Putamen (tissue), 1 donor: ENCODE measurements at regions not wholly inside any gene's neighbourhood (a gene's known extent, or its start where the extent isn't known, plus 50 kb on each side); places are given as distances from the start of the nearest gene placed in this dataset.

Source experiments
- DNase-seq: peaks from one replicate; pipeline ENCODE4 v3.0.0-alpha.2; 2016; ENCODE audit warnings: low spot score

DNA sequence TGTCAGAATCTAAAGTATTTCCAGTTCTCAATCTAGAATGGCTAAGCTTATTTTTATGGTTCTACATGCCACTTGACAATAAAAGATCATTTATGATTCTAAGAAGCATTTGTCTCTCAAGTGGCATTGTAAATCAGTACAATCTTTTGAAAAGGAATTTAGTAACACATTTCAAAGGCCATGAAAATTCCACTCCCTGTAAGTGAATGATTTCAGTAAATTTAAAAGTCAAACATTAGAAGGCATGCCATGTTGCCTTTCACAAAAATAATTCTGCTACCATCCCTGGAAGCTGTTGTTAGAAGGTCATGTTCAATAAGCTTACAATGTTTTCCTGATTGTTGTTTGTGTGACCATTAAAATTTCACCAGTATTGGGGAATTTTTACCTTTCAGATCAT is 142.9 kb downstream of the RPIA start:
- no peak for DNase-seq

DNA sequence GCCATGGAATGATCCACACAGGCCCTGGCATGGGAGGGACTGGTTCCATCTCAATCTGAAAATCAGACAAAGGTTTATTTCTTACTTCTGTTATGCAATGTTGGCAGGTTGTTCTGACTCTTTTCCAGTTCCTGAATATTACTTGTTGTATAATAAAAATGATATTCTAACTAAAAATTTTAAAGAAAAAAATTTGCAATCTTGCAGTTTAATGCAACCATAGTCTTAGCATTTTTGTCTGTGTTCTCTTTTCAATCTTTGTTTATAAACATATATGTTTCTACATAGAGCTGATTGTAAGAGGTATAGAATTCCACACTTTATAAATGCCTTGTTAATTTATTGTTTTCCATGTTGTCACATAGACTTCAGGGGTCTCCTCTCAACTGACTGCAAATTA is 143.4 kb downstream of the RPIA start:
- DNase-seq: no peak

DNA sequence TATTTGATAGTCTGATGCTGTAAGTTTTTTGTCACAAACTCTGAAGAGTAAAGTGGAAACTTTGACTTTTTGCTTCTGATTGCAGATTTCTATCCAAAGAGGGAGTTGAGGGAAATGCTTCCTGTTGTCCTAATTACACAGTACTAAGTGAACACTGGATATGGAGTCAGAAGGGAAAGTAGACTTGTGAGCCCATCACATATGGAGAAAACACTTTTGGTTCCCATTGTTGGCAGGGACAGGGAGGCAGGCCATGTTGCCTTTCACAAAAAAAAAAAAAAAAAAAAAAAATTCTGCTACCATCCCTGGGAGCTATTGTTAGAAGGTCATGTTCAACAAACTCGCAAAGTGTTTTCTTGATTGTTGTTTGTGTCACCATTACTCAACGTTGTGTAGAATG is 144.3 kb downstream of the RPIA start:
- DNase-seq: no peak

DNA sequence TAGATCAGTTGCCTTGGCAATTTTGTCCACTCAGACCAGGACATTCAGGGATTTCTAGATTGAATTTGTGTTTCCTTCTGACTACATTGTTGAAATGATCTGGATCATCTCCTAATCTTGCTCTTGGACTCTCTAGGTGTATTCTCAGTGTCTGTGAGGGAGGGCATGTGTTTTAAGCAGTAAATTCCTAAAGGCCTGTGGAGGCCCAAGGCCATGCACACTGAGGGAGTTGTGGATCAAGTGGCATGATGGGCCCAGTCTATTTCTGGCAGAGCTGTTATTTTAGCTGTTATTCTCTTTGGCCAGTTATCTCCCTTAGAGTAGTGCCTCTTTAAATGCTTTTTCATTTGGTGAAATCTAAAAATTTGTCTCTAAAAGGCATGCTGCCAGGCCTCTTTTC is 144.9 kb downstream of the RPIA start:
- DNase-seq: no peak

DNA sequence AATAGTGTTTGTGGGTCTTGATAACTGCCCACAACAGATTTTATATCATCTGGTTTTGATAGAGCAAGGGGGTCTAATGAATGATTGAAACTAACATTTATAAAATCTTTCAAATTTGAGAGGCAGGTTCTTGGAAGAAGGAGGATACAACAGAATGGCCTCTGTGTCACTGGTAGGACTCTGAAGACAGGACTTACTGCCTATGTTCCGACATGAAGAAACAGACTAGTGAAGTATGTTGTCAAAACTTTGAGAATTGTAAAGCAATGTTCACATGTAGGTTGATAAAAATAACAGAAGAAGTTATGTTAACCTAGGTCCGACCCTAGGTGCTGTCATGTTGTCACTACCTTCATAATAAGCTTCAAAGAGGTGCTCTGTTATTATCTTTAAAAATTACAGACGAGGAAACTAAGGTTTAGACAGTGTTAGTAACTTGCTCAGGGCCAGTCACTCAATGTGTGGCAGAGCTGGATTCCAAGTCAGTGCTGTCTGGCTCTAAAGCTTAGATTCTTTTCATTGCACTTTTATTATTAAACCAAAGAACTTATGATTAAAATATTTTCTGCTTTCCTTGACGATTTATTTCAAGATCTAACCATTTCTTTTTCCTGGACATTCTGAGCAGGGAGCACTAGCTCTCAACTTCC is 146.2 kb downstream of the RPIA start:
- no peak for DNase-seq

DNA sequence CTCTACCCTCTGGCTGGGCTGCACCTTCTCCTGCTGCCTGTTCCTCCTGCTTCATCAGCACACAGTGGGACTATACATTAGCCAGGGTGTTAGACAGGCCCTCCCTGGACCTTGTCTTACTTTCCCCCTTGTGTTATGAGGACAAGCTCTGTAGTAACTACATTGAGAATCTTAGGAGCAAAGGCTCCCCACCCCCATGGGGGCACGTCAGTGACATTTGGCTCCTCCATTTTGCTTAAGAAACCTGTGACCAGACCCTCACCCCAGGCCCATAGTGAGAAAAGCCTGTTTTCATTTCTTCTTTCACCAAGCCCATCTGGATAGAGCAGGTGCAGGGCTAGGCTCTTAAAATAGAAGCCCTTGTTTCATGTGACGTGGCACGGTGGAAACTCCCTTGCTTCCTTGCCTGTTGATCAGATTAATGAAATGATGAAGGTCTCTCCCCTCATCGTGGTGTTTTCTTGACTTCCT is 146.7 kb downstream of the RPIA start:
- no peak for DNase-seq

DNA sequence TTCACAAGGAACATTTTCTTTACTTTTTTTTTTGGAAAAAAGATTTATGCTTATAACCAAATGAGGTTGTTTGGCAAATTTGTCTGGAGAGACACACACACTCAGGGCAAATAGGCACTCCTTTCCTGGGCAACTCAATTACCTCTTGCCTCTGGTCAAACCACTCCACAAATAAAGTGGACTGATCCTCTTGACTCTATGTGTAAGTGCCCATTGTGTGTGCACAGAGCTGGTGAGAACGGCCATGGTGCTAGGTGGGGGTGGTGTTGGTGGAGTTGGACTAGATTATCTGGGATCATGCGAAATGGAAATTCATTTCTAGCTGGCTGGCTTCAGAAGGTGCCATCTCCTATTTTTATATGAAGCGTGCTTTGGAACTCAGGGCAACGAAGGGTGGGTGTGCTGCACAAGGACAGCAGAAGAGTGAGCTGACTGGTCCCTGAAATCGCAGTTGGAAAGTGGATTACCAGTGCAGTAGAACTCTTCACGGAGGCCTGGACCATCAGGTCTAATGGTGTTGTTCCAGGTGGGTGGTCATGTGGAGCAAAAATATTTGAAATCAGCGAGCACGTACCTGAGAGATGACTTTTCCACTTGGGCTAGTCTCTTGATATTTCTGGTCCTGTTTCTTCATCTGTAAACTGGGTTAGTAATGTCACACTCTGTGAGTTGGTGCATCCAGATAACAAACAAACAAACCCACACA is 149.9 kb downstream of the RPIA start:
- DNase-seq: no peak

DNA sequence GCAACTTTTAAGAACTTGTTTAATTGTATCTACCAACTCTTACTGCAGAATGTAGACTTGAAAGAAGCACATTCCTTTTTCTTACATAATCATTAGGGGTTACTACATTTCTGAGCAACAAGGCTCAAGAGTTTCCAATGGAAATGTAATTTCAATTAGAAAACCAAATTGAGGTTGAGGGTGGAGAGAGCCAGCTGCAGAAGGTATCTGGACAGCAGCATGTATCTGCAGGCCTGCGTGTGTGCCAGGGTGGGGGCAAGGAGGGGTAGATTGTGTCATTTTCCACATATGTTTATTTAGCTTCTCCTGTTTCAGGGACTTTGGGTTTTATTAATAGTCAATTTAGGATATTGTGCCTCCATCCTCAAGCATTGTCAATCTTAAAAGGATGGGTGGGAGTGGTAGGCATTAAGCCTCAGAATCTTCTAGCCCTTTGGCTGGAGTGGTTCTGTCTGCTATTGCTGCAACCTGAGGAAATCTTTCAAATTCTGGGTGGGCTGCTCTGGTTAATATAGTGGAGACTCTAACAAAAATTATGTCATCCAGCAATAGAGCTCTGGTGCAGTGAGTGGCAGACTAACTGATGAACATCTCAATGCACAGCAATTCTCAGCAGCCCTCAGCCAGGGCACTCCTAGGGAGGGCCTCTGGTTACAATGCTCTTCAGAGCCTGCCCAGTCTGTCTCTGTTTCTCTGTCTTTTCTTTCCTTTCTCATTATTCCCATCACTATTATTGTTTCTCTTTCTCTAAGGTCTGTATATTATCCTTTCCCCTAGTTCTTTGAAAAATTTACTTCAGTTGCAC is 151.4 kb downstream of the RPIA start:
- DNase-seq: no peak

DNA sequence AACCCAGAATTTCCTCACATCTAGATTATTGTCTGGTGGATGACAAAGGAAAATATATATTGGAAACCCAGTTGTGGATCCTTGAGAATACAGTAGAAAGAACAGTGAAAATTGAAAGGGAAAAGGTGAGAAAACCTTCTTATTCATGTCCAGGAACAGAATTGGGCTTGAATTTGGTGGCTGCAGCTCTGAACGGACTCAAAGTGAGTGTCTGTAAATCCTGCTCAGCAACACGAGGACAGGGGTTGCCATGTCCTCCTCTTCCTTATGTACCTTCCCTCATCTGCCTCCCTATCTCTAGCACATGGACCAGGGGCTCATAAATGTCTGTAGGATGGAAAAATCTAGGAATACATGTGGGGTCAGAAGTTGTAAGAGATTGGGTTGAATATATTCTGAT is 152.2 kb downstream of the RPIA start:
- no peak for DNase-seq

DNA sequence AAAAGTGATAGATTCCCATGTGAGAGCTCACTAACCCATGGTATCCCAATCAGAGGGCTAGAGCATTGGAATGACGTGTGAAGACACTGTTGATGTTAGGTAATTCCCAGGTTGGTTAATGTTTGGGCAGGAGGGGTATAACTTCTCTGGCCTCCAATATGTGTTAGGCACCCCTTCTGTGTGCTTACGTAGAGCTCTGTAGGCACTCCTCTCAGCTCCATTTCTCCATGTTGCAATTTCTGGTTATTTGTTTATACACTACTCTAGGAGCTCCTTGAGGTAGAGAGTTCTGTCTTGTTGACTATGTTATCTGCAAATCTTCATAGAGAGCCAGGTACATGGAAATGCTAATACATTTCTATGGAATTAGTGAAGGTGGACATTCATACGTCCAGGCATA is 153.5 kb downstream of the RPIA start:
- DNase-seq: no peak

DNA sequence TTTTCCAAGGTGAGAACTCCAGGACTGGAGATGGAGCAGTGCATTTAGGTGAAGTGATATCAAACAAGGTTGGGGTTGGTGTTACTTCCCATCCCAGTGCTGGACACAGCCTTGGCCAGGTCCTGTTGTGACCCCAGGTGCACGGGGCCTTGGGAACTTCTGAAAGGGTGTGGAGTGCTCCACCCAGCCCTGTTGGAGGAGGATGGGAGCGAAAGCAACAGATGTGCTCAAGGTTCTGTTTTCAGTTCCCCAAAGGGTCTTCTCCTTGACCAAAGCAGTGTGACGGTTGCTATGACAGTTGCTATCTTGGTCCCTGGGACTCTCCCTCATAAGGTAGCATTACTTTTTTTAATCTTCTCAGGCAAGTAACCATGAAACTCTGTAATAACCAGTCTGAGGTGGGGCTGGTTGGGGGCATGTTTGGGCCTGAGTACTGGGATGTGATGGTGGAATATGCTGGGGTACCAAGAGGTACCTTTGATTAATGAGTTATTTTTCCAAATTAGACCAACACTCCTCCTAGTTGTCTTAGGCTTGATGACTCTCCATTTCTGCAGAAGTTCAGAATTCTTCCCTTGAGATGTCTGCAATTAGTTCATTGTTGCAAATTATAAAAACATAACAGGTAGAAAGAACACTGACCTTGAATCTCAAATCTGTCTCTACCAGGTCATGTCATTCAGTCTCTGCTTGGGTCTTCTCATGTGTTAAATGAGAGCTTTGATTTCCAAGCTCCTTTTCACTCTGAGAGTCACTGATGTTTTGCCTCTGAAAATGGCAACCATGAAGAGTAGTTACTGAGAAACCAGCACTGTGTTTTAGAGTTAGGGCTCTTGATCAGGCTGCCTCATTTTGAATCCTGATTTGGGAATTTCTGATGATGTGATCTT is 154.5 kb downstream of the RPIA start:
- DNase-seq: no peak

DNA sequence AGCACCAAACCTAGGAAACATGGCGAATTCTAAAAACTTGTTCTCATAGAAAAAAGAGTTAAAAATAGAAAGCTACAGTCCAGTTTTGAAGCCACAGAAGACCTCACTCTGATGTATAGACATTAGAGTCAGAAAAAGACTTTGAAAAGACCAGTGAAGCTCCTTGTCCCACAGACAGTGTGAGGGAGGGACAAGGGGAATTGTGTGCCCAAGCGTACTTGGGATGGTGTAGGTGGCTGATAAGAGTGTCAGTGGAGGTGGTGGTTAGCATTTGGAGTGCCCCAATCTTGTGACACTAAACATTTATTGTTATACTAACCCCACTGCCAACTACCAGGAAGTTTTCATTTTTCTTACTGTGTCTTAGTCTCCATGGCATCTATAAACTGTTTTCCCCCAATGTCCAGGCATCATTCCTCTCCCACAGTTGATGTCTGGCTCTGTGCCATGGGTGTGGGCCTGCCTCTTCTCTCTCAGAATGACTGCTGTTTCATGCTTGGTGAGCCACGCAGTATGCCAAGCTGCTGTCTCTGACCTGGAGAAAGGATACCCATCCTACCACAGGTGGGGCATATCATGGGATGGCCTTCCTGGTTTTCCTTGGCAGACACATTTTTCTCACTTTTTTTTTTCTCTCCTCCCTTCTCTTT is 161.4 kb downstream of the RPIA start:
- DNase-seq: no peak

DNA sequence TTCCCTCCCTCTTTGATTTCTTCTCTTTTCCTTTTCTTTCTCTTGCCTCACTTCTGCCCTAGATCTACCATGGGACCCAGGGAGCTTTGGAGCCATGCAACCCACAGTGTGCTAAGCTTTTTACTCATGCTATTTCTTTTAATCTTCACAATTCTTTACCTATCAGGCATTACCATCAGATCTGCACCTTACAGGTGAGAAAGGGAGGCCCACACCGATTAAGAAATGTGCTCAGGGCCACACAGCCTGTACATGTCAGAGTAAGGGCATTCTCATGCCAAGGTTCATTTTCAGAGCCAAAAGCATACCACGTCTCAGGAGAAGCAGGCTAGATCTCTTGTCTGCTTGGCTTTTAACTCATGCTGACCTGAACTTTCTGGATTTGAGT is 161.9 kb downstream of the RPIA start:
- DNase-seq: no peak

DNA sequence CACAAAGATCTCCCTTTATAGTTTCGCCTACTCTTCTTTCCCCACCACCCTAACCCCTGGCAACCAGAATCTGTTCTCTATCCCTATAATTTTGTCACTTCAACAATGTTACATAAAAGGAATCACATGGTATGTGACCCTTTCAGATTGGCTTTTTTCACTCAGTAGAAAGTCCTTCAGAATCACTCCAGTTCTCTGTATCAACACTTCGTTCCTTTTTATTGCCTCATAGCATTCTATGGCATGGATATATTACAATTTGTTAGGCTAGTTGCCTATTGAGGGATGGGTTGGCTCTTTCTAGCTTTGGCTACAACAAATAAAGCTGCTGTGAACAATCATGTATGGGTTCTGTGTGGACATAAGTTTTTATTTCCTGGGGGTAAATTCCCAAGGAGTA is 163.1 kb downstream of the RPIA start:
- DNase-seq: no peak

DNA sequence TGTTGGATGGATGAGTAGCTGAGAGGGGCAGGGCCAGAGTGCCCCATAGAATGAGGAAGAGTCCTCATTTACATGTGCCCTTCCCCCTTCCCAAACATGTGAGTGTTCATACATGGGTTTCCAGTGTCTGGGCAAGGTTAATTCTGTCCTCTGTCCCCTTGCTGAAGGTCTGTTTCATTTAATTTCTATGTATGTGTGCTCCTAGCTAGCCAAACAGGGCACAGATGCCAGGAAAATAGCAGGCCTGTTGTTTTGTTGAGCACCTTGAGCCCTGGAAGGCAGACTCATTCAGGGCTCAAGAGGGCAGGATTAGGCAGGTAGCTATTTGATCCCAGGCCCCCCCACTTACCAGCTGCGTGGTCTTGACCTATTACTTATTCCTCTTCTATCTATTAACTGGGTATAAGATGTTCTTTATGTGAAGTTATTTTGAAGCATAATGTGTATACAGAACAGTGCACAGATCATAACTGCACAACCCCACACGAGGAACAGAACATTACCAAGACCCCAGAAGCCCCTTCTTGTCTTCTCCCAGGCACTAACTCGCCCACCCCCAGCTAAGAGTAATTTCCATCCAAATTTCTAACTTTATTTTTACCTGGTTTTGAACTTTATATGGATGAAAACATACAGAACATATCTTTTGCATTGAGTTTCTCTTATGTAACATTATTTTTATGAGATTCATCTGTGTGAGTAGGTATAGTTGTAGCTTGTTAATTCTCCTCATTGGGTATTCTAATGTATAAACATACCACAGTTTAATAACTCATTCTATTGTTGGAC is 164.3 kb downstream of the RPIA start:
- no peak for DNase-seq

DNA sequence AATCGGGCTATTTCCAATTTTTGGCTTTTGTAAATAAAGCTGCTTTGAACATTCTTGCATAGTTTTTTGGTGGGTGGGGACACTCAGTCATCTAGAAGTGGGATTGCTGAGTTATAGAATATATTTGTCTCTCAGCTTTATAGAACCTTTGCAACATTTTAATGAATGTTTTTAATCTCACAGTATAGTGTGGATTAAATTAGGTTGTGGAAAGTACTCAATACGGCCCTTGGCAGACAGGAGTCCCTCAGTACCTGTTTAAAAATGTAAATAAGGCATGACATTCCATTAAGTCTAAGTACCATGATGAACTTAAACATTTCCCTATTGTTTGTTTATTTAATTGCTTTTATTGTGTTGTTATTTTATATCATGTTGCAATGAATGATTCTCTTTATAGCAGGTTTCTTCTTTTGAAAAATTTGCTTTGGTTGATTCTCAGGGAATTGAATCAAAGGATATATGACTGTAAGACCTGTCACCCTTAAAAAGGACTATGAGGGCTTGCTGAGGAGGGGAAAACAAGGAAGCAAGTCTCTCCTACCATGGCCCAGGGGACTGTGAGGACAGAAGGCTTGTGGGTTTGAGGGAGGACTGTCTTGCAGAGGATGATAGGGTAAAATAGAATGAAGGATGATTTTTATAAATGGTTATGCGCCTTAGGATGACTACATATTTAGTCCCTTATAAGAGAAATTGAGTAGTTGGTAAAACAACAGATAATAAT is 165.1 kb downstream of the RPIA start:
- no peak for DNase-seq

DNA sequence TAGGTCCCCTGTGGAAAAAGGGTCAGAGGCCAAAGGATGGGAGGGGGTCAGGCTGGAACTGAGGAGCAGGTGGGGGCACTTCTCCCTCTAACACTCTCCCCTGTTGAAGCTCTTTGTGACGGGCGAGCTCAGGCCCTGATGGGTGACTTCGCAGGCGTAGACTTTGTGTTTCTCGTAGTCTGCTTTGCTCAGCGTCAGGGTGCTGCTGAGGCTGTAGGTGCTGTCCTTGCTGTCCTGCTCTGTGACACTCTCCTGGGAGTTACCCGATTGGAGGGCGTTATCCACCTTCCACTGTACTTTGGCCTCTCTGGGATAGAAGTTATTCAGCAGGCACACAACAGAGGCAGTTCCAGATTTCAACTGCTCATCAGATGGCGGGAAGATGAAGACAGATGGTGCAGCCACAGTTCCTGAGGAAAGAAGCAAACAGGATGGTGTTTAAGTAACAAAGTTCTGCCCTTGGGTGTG is 165.8 kb downstream of the RPIA start:
- no peak for DNase-seq

DNA sequence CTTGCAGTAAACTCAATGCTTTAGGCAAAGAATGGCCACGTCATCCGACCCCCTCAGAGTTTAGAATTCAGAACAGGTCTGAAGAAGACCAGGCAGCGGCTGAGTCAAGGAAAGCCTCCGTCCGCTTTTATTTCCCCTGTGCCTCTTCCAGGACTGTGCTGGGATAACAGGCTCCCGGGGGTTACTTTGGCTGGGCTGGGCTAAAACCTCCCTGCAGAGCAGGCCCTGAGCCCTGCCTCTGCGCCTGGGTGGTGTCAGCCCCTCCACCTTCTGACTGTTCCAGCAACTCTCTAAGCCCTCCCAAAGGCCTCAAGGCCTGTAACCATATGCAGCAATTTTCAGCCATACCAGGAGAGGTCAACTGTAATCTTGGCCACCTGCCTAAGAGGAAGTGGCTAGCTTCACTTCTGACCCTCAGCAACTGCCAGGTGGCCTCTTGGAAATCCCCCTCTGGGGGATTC is 166.5 kb downstream of the RPIA start:
- DNase-seq: no peak

DNA sequence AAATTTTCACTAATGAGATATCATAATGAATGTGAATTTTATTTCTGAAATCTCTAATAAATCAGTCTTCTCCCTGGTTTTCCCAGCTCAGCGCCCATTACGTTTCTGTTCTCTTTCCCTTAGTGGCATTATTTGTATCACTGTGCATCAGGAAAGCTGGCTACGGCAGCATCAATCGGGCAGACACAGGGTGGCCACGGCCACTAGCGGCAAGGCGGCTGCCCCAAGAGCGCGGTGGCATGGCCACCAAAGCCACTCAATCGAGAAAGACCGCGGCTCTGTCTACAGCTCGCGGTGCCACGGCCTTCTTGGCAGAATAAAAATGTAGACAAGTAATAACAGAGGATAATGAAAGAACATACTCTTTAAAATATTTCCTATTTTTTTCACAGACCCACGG is 168.0 kb downstream of the RPIA start:
- no peak for DNase-seq
